ENCODE measurements at regions not wholly inside any gene's neighbourhood (a gene's known extent, or its start where the extent isn't known, plus 50 kb on each side); places are given as distances from the start of the nearest gene placed in this dataset.

DNA sequence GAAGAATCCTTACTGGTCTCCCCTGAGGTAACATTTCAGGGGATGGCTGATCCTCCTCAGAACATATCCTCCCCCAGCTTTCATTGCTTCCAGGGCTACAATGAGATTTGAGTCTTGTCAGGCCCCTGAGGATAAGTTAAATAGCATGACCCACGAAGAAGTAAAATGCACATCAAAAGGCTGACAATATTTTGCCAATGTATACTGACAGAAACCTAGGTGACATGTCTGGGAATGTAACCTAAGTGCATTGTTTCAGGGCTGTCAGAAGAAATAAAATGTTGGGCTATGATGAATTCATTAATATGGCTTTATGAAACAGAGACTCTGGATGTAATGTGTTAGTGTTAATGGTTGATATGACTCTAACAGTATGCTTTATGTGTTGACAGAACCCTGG, 471.5 kb downstream of the HDGFL1 start:
- Histone ChIP-seq H3K9ac (ENCODE audit: low read depth, low read length, poor library complexity, severe bottlenecking) (no peak overlapping the region), H3K4me2 (ENCODE audit: low read depth, low read length, poor library complexity, severe bottlenecking) (no peak overlapping the region), H3K36me3 (ENCODE audit: insufficient read depth, low read length) (no peaks in the 10 kb centered on the region), H3K9me2 (replicated peaks; ENCODE audit: low read depth, low read length) (no peaks in the 10 kb centered on the region), H3K4me1 (ENCODE audit: insufficient read depth, low read length, poor library complexity, severe bottlenecking) (no peaks in the 10 kb centered on the region), H3K27me3 (ENCODE audit: insufficient read depth, low read length, poor library complexity, severe bottlenecking) (no peaks in the 10 kb centered on the region), H3F3A (ENCODE audit: low read depth) (no peaks in the 10 kb centered on the region), H2AFZ (ENCODE audit: low read length) (no peak overlapping the region), H3K4me3 (ENCODE audit: low read length, poor library complexity, severe bottlenecking) (no peak overlapping the region), H4K20me1 (ENCODE audit: insufficient read depth, low read length, poor library complexity, severe bottlenecking) (no peaks in the 10 kb centered on the region), H3K79me2 (ENCODE audit: insufficient read depth, low read length) (no peaks in the 10 kb centered on the region), H3K9me3 (ENCODE audit: insufficient read depth, low read depth, low read length) (no peaks in the 10 kb centered on the region)
- TF ChIP-seq EZH2phosphoT487 (IDR thresholded peaks at IDR 0.05; ENCODE audit: borderline replicate concordance), result no peak
- TF ChIP-seq, protein P1, sequence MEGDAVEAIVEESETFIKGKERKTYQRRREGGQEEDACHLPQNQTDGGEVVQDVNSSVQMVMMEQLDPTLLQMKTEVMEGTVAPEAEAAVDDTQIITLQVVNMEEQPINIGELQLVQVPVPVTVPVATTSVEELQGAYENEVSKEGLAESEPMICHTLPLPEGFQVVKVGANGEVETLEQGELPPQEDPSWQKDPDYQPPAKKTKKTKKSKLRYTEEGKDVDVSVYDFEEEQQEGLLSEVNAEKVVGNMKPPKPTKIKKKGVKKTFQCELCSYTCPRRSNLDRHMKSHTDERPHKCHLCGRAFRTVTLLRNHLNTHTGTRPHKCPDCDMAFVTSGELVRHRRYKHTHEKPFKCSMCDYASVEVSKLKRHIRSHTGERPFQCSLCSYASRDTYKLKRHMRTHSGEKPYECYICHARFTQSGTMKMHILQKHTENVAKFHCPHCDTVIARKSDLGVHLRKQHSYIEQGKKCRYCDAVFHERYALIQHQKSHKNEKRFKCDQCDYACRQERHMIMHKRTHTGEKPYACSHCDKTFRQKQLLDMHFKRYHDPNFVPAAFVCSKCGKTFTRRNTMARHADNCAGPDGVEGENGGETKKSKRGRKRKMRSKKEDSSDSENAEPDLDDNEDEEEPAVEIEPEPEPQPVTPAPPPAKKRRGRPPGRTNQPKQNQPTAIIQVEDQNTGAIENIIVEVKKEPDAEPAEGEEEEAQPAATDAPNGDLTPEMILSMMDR (conservative IDR thresholded peaks at IDR 0.05; ENCODE audit: low read length), result no peak

DNA sequence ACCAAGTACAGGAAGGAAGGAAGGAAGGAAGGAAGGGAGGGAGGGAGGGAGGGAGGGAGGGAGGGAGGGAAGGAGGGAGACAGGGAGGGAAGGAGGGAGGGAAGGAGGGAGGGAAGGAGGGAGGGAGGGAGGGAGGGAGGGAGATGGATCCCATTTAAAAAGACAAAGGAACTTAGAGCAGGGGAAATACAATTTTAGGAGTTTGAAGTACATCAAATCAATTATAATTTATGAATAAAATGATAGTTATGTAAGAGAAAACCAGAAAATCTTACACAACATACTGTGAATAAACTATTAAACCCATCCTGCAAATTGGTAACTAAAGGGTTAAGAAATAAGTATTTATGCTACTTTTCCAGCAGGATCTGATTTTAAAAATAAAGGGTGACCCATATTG, 475.9 kb downstream of the HDGFL1 start:
- Histone ChIP-seq H4K20me1 (ENCODE audit: insufficient read depth, low read length, poor library complexity, severe bottlenecking) (no peaks in the 10 kb centered on the region), H3K27me3 (ENCODE audit: insufficient read depth, low read length, poor library complexity, severe bottlenecking) (no peaks in the 10 kb centered on the region), H3K9me2 (replicated peaks; ENCODE audit: low read depth, low read length) (no peaks in the 10 kb centered on the region), H3K79me2 (ENCODE audit: insufficient read depth, low read length) (no peaks in the 10 kb centered on the region), H3K4me3 (ENCODE audit: low read length, poor library complexity, severe bottlenecking) (no peak overlapping the region), H3F3A (ENCODE audit: low read depth) (no peaks in the 10 kb centered on the region), H3K4me2 (ENCODE audit: low read depth, low read length, poor library complexity, severe bottlenecking) (no peak overlapping the region), H2AFZ (ENCODE audit: low read length) (no peak overlapping the region), H3K9me3 (ENCODE audit: insufficient read depth, low read depth, low read length) (no peaks in the 10 kb centered on the region), H3K4me1 (ENCODE audit: insufficient read depth, low read length, poor library complexity, severe bottlenecking) (no peaks in the 10 kb centered on the region), H3K36me3 (ENCODE audit: insufficient read depth, low read length) (no peaks in the 10 kb centered on the region), H3K9ac (ENCODE audit: low read depth, low read length, poor library complexity, severe bottlenecking) (no peak overlapping the region)
- TF ChIP-seq EZH2phosphoT487 (IDR thresholded peaks at IDR 0.05; ENCODE audit: borderline replicate concordance), result no peak
- TF ChIP-seq, protein P1 (conservative IDR thresholded peaks at IDR 0.05; ENCODE audit: low read length), result no peak

- no peak overlapping the region for H2AFZ ChIP-seq (ENCODE audit: low read length)
- H3F3A ChIP-seq (ENCODE audit: low read depth), result no peaks in the 10 kb centered on the region
- H3K27me3 ChIP-seq (ENCODE audit: insufficient read depth, low read length, poor library complexity, severe bottlenecking), result peaks cover 7% of the 10 kb centered on the region
- no peak overlapping the region for H3K9ac ChIP-seq (ENCODE audit: low read depth, low read length, poor library complexity, severe bottlenecking)
- H3K79me2 ChIP-seq (ENCODE audit: insufficient read depth, low read length), result no peaks in the 10 kb centered on the region
- H3K36me3 ChIP-seq (ENCODE audit: insufficient read depth, low read length), result no peaks in the 10 kb centered on the region
- no peaks in the 10 kb centered on the region for H3K4me1 ChIP-seq (ENCODE audit: insufficient read depth, low read length, poor library complexity, severe bottlenecking)
- no peaks in the 10 kb centered on the region for H4K20me1 ChIP-seq (ENCODE audit: insufficient read depth, low read length, poor library complexity, severe bottlenecking)
- TF ChIP-seq, protein P1 (conservative IDR thresholded peaks at IDR 0.05; ENCODE audit: low read length), result no peak
- no peaks in the 10 kb centered on the region for H3K9me2 ChIP-seq (replicated peaks; ENCODE audit: low read depth, low read length)
- H3K9me3 ChIP-seq (ENCODE audit: insufficient read depth, low read depth, low read length), result no peaks in the 10 kb centered on the region
- H3K4me2 ChIP-seq (ENCODE audit: low read depth, low read length, poor library complexity, severe bottlenecking), result no peak overlapping the region
- H3K4me3 ChIP-seq (ENCODE audit: low read length, poor library complexity, severe bottlenecking), result no peak overlapping the region
Measured at GRCh38 chr6:23055523-23055922, 486.2 kb downstream of the HDGFL1 start.

Data from Loucy (cell line).